SU-DHL-6 (cell line): ENCODE measurements at regions not wholly inside any gene's neighbourhood (a gene's known extent, or its start where the extent isn't known, plus 50 kb on each side); places are given as distances from the start of the nearest gene placed in this dataset.

Source experiments
- H2AFZ ChIP-seq: fragments of 200-600 bp; sonication (generic); 2 replicates; pipeline ENCODE4 v1.6.1; 2014; ENCODE audit warnings: low read depth, mild to moderate bottlenecking, moderate library complexity, mixed read lengths, antibody characterized with exemption, low read length; ENCODE audit not compliant: severe bottlenecking
- H3F3A ChIP-seq: fragments of 200-600 bp; shearing (Covaris generic); 2 replicates; pipeline ENCODE4 v1.6.0; 2016; ENCODE audit warnings: antibody characterized with exemption, mild to moderate bottlenecking; ENCODE audit not compliant: insufficient read depth
- H3K27ac ChIP-seq: fragments of 200-600 bp; sonication (generic); 2 replicates; pipeline ENCODE4 v1.5.1; 2016; ENCODE audit warnings: low read depth, mild to moderate bottlenecking, low read length, moderate library complexity, mixed read lengths
- H3K27me3 ChIP-seq: fragments of 200-600 bp; sonication (generic), shearing (Covaris generic); 2 replicates; pipeline ENCODE4 v1.6.0; 2014; ENCODE audit warnings: mild to moderate bottlenecking, low read length
- H3K36me3 ChIP-seq: fragments of 200-600 bp; sonication (generic); 2 replicates; pipeline ENCODE4 v1.6.1; 2014; ENCODE audit warnings: mild to moderate bottlenecking, low read length, mixed read lengths
- H3K4me2 ChIP-seq: fragments of 300-600, 200-600 bp; shearing (Covaris generic), sonication (generic); 2 replicates; pipeline ENCODE4 v1.6.0; 2014; ENCODE audit warnings: low read length, low read depth, mild to moderate bottlenecking; ENCODE audit not compliant: poor library complexity, severe bottlenecking
- H3K4me3 ChIP-seq: fragments of 200-600 bp; sonication (generic); 2 replicates; pipeline ENCODE4 v1.5.1; 2014; ENCODE audit warnings: antibody characterized with exemption, low read length, mild to moderate bottlenecking, mixed read lengths; ENCODE audit not compliant: insufficient read depth, poor library complexity, severe bottlenecking
- H3K79me2 ChIP-seq: fragments of 200-600 bp; sonication (generic); 2 replicates; pipeline ENCODE4 v1.6.1; 2014; ENCODE audit warnings: mild to moderate bottlenecking, low read length, moderate library complexity; ENCODE audit not compliant: insufficient read depth
- H3K9ac ChIP-seq: fragments of 200-600 bp; sonication (generic); 2 replicates; pipeline ENCODE4 v1.7.0; 2014; ENCODE audit warnings: mild to moderate bottlenecking, low read length
- H3K9me2 ChIP-seq: fragments of 200-600 bp; sonication (generic); replicated peaks from 2 replicates; pipeline ENCODE4 v1.6.1; 2014; ENCODE audit warnings: low read length; ENCODE audit not compliant: insufficient read depth
- H3K9me3 ChIP-seq: fragments of 200-600 bp; sonication (generic); 2 replicates; pipeline ENCODE4 v1.6.1; 2014; ENCODE audit warnings: low read length, mixed read lengths; ENCODE audit not compliant: insufficient read depth
- H4K20me1 ChIP-seq: fragments of 200-600 bp; sonication (generic); 2 replicates; pipeline ENCODE4 v1.6.1; 2014; ENCODE audit warnings: low read depth, mild to moderate bottlenecking, antibody characterized with exemption, low read length, moderate library complexity, mixed read lengths
- CTCF ChIP-seq: fragments of 200-600 bp; sonication (generic); IDR thresholded peaks from one replicate; pipeline ENCODE4 v1.5.1; 2017; ENCODE audit warnings: antibody characterized with exemption, mild to moderate bottlenecking, low read length, moderate library complexity; ENCODE audit not compliant: insufficient read depth, poor library complexity, severe bottlenecking
- EZH2phosphoT487 ChIP-seq: fragments of 200-600 bp; sonication (generic), shearing (Covaris generic); conservative IDR thresholded peaks from 2 replicates; pipeline ENCODE4 v1.6.1; 2018; ENCODE audit warnings: mild to moderate bottlenecking, antibody characterized with exemption, low read length, moderate library complexity, mixed read lengths

GRCh38 chr4:138298431-138298830, 56.3 kb upstream of the SLC7A11 start:
- Histone ChIP-seq H3K9ac (no peak overlapping the region), H3F3A (no peaks in the 10 kb centered on the region), H3K9me2 (no peaks in the 10 kb centered on the region), H4K20me1 (no peaks in the 10 kb centered on the region), H2AFZ (no peak overlapping the region), H3K9me3 (no peaks in the 10 kb centered on the region), H3K79me2 (no peaks in the 10 kb centered on the region), H3K27me3 (no peaks in the 10 kb centered on the region), H3K4me2 (no peak overlapping the region), H3K27ac (no peak overlapping the region), H3K36me3 (no peaks in the 10 kb centered on the region), H3K4me3 (no peak overlapping the region)
- no peak for TF ChIP-seq CTCF
- no peak for TF ChIP-seq EZH2phosphoT487

- H3K27ac ChIP-seq: no peak overlapping the region
- no peak overlapping the region for H3K4me2 ChIP-seq
- no peak overlapping the region for H2AFZ ChIP-seq
- no peak overlapping the region for H3K4me3 ChIP-seq
- H4K20me1 ChIP-seq: no peaks in the 10 kb centered on the region
- H3K27me3 ChIP-seq: no peaks in the 10 kb centered on the region
- H3K9me3 ChIP-seq: no peaks in the 10 kb centered on the region
- no peaks in the 10 kb centered on the region for H3K9me2 ChIP-seq
- H3K9ac ChIP-seq: no peak overlapping the region
- no peaks in the 10 kb centered on the region for H3F3A ChIP-seq
- H3K36me3 ChIP-seq: no peaks in the 10 kb centered on the region
- TF ChIP-seq CTCF (no peak), EZH2phosphoT487 (no peak)
- H3K79me2 ChIP-seq: no peaks in the 10 kb centered on the region
Measured at GRCh38 chr4:138297743-138298405, 55.7 kb upstream of the SLC7A11 start.

- no peak overlapping the region for H3K4me3 ChIP-seq
- H4K20me1 ChIP-seq: no peaks in the 10 kb centered on the region
- H3K27me3 ChIP-seq: no peaks in the 10 kb centered on the region
- H2AFZ ChIP-seq: no peak overlapping the region
- no peaks in the 10 kb centered on the region for H3K79me2 ChIP-seq
- no peaks in the 10 kb centered on the region for H3K9me2 ChIP-seq
- H3K36me3 ChIP-seq: no peaks in the 10 kb centered on the region
- no peaks in the 10 kb centered on the region for H3K9me3 ChIP-seq
- no peak overlapping the region for H3K4me2 ChIP-seq
- TF ChIP-seq EZH2phosphoT487: no peak
- no peak for TF ChIP-seq CTCF
- H3K9ac ChIP-seq: no peak overlapping the region
- H3F3A ChIP-seq: no peaks in the 10 kb centered on the region
- H3K27ac ChIP-seq: no peak overlapping the region
Measured at GRCh38 chr4:138292321-138292720, 50.2 kb upstream of the SLC7A11 start.
